NOMO-1 treated with DMSO at 0.1 percent for 48 hours (cell line): ENCODE measurements at regions not wholly inside any gene's neighbourhood (a gene's known extent, or its start where the extent isn't known, plus 50 kb on each side); places are given as distances from the start of the nearest gene placed in this dataset.

Source experiments
- DNase-seq: peaks from one replicate; lab custom pipeline; 2025; ENCODE audit not compliant: unreplicated experiment; lab: John Stamatoyannopoulos, UW

- DNase-seq, result no peak
These were observed 168.5 kb downstream of the SUCLG1 start for GRCh38 chr2:84290537-84290936.

- DNase-seq, result no peak
These were observed 170.8 kb downstream of the SUCLG1 start for GRCh38 chr2:84288293-84288692.

GRCh38 chr2:84286878-84287277, 172.2 kb downstream of the SUCLG1 start:
- no peak for DNase-seq

GRCh38 chr2:84285056-84285747, 173.9 kb downstream of the SUCLG1 start:
- DNase-seq, result no peak

GRCh38 chr2:84283506-84283905, 175.6 kb downstream of the SUCLG1 start:
- no peak for DNase-seq

GRCh38 chr2:84281510-84281909, 177.6 kb downstream of the SUCLG1 start:
- DNase-seq, result no peak

- no peak for DNase-seq
These were observed 178.2 kb downstream of the SUCLG1 start for GRCh38 chr2:84280873-84281272.

GRCh38 chr2:84278386-84278785, 180.7 kb downstream of the SUCLG1 start:
- no peak for DNase-seq

- no peak for DNase-seq
These were observed 182.4 kb downstream of the SUCLG1 start for GRCh38 chr2:84276590-84277255.

GRCh38 chr2:84273406-84273805, 185.7 kb downstream of the SUCLG1 start:
- DNase-seq, result no peak

- no peak for DNase-seq
These were observed 187.1 kb downstream of the SUCLG1 start for GRCh38 chr2:84271977-84272376.

GRCh38 chr2:84257831-84258230, 201.2 kb downstream of the SUCLG1 start:
- DNase-seq, result no peak

- no peak for DNase-seq
These were observed 207.3 kb downstream of the SUCLG1 start for GRCh38 chr2:84251651-84252302.

GRCh38 chr2:84249140-84249539, 209.9 kb downstream of the SUCLG1 start:
- DNase-seq, result no peak

GRCh38 chr2:84247532-84247931, 211.5 kb downstream of the SUCLG1 start:
- no peak for DNase-seq

- DNase-seq, result no peak
These were observed 215.0 kb downstream of the SUCLG1 start for GRCh38 chr2:84243788-84244733.

- no peak for DNase-seq
These were observed 220.2 kb downstream of the SUCLG1 start for GRCh38 chr2:84238907-84239306.

- no peak for DNase-seq
These were observed 222.8 kb downstream of the SUCLG1 start for GRCh38 chr2:84236288-84236687.

GRCh38 chr2:84234103-84234502, 225.0 kb downstream of the SUCLG1 start:
- DNase-seq, result no peak

GRCh38 chr2:84231478-84231877, 227.6 kb downstream of the SUCLG1 start:
- DNase-seq, result no peak

- DNase-seq, result no peak
These were observed 235.0 kb downstream of the SUCLG1 start for GRCh38 chr2:84224121-84224520.
